ENCODE measurements at regions not wholly inside any gene's neighbourhood (a gene's known extent, or its start where the extent isn't known, plus 50 kb on each side); places are given as distances from the start of the nearest gene placed in this dataset.

DNA sequence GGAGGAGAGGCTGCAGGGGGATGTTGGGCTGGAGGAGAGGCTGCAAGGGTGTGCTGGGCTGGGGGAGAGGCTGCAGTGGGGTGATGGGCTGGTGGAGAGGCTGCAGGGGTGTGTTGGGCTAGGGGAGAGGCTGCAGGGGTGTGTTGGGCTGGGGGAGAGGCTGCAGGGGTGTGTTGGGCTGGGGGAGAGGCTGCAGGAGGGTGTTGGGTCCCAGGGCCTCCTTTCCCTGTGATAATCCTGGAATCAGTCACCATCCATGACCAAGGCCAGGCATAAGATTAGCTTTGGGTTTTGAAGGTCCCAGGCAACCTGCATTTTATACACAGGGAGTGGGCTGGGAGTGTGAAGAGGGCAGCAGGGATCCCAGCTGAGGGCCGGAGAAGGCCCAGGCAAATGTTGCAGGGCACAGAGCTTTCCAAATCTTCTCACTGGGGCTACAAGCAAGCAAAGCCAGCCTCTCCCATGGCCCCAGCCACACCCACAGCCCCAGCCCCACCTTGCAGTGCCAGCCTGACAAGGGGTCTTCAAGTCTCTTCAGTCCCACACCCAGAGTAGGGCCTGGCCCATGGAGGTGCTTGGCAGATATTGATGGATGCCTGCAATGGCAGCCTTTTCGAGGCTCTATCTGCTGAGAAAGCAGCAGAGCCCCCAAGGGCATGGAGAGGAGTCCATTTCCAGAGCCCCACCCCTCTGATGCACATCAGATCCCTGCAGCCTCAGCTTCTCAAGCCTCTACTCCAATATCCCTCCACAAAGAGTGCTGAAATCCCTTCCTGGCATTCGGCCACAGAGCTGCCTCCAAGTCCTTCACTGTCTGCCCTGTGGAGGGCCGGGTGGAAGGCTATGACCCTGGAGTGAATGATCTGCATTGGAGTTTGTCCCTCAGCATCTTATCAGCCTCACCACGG is 50.3 kb upstream of the GLI2 start:
- Histone ChIP-seq H3K23ac (ENCODE audit: insufficient read length) (no peak overlapping the region), H3K23me2 (ENCODE audit: low read depth, low read length) (no peaks in the 10 kb centered on the region), H2BK120ac (replicated peaks; ENCODE audit: low read depth, low read length) (no peak overlapping the region), H4K5ac (ENCODE audit: insufficient read length, low read depth, low read length) (no peak overlapping the region), H3K14ac (ENCODE audit: insufficient read length) (no peak overlapping the region), H3K4me3 (ENCODE audit: extremely low read depth in 1 of 4, insufficient read depth in 2 of 4, low read depth in 3 of 4, low read length in 4 of 4) (no peak overlapping the region), H2BK15ac (ENCODE audit: low read length) (no peak overlapping the region), H3K36me3 (ENCODE audit: control insufficient read depth in 2 of 4, insufficient read depth in 4 of 4, low read length in 3 of 4) (no peaks in the 10 kb centered on the region), H3K9ac (replicated peaks in 1 of 4; ENCODE audit: extremely low read depth in 1 of 4, low read depth in 3 of 4, low read length in 3 of 4) (no peak overlapping the region), H3K4ac (replicated peaks; ENCODE audit: insufficient read length, low read depth, low read length) (no peak overlapping the region), H3K4me2 (ENCODE audit: insufficient read depth in 1 of 2, low read depth in 2 of 2, low read length in 2 of 2) (no peak overlapping the region), H3K79me1 (ENCODE audit: low read depth, low read length) (no peaks in the 10 kb centered on the region), H3K9me3 (ENCODE audit: insufficient read depth in 2 of 2, low read depth in 1 of 2, low read length in 1 of 2) (no peaks in the 10 kb centered on the region), H4K20me1 (replicated peaks in 1 of 2; ENCODE audit: control insufficient read depth in 1 of 2, insufficient read depth in 2 of 2, low read length in 2 of 2) (no peaks in the 10 kb centered on the region), H2AFZ (ENCODE audit: low read length) (no peak overlapping the region), H3K79me2 (ENCODE audit: control insufficient read depth in 1 of 2, insufficient read depth in 2 of 2, low read length in 2 of 2) (0 out of 4 replicates have a peak, but pooled peaks cover 0 to 3% of the 10 kb centered on the region in 2 experiments), H2BK5ac (ENCODE audit: low read depth, low read length) (no peak overlapping the region), H4K91ac (replicated peaks; ENCODE audit: insufficient read length, low read length) (no peak overlapping the region), H3K4me1 (replicated peaks in 1 of 4; ENCODE audit: control insufficient read depth in 3 of 4, insufficient read depth in 4 of 4, low read length in 3 of 4) (no peaks in the 10 kb centered on the region), H2AK5ac (ENCODE audit: low read depth, low read length) (no peak overlapping the region), H3K27me3 (replicated peaks in 1 of 4; ENCODE audit: control insufficient read depth in 3 of 4, extremely low read depth in 1 of 4, insufficient read depth in 3 of 4, low read length in 3 of 4) (peaks cover 0 to 6% (median 0%) of the 10 kb centered on the region in 4 experiments; a peak in 3 of 7 replicates), H4K8ac (ENCODE audit: extremely low read depth, insufficient read depth, low read length) (no peak overlapping the region), H2BK20ac (ENCODE audit: low read length) (no peak overlapping the region), H3K18ac (ENCODE audit: extremely low read depth, low read length) (no peak overlapping the region), H3K56ac (replicated peaks; ENCODE audit: insufficient read length, low read depth, low read length) (no peak overlapping the region), H2BK12ac (ENCODE audit: low read depth, low read length) (no peak overlapping the region), H3K27ac (ENCODE audit: low read depth, low read length) (no peak overlapping the region)
- CTCF ChIA-PET (ENCODE audit: partially characterized antibody) = interaction anchor here (0.6 to 9.6 kb wide), 14 partner anchors 10 to 654 kb away, joined by 3 to 88 read pairs (median 3); no protein-coding TSS in a partner anchor
- DNase-seq (ENCODE audit: low read depth in 1 of 2, low spot score in 2 of 2) = no peak
- TF ChIP-seq, protein P1, sequence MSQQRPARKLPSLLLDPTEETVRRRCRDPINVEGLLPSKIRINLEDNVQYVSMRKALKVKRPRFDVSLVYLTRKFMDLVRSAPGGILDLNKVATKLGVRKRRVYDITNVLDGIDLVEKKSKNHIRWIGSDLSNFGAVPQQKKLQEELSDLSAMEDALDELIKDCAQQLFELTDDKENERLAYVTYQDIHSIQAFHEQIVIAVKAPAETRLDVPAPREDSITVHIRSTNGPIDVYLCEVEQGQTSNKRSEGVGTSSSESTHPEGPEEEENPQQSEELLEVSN (IDR thresholded peaks at IDR 0.05) = no peak
- no peak for TF ChIP-seq SUZ12 (IDR thresholded peaks at IDR 0.05; ENCODE audit: low read length)
- TF ChIP-seq, protein P2, sequence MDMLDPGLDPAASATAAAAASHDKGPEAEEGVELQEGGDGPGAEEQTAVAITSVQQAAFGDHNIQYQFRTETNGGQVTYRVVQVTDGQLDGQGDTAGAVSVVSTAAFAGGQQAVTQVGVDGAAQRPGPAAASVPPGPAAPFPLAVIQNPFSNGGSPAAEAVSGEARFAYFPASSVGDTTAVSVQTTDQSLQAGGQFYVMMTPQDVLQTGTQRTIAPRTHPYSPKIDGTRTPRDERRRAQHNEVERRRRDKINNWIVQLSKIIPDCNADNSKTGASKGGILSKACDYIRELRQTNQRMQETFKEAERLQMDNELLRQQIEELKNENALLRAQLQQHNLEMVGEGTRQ (IDR thresholded peaks at IDR 0.05; ENCODE audit: low read length) = no peak
- no peak for TF ChIP-seq RXRA (IDR thresholded peaks at IDR 0.05; ENCODE audit: insufficient read depth, low read depth, low read length)
- no peak for TF ChIP-seq CTBP2 (IDR thresholded peaks at IDR 0.05; ENCODE audit: borderline replicate concordance, insufficient read depth, insufficient read length, low read length)
- 71% methylated on average over 5 of the region's 5 CpGs; no CpG with 5 or more reads in 1 of the 2 experiments for WGBS, 2 experiments (ENCODE audit: extremely low coverage in 1 of 2, insufficient coverage in 1 of 2, insufficient read length in 1 of 2, insufficient replicate concordance in 2 of 2, low coverage in 1 of 2, low lambda C conversion rate in 2 of 2, missing lambda C conversion rate in 1 of 2)
- FAIRE-seq = no peak
- POLR2A ChIA-PET (ENCODE audit: partially characterized antibody) = no interaction called here
